Keratinocyte (primary cell): ENCODE measurements at regions not wholly inside any gene's neighbourhood (a gene's known extent, or its start where the extent isn't known, plus 50 kb on each side); places are given as distances from the start of the nearest gene placed in this dataset.

Experiments used
- DNase-seq: peaks from one replicate; pipeline ENCODE4 v3.0.0-alpha.2; 2011; ENCODE audit warnings: low read depth, missing footprints, low spot score
- FAIRE-seq: peaks from 2 replicates; lab custom pipeline; 2011; peaks lifted over from hg19 to GRCh38; lab: Jason Lieb, UNC
- H2AFZ ChIP-seq: 2 replicates; pipeline ENCODE4 v1.6.0; 2012; ENCODE audit warnings: low read length, control low read depth, inconsistent platforms; ENCODE audit not compliant: control insufficient read depth
- H3K27ac ChIP-seq: 2 replicates; pipeline ENCODE4 v1.5.1; 2011; ENCODE audit warnings: low read length; ENCODE audit not compliant: control insufficient read depth, insufficient read depth
- H3K27me3 ChIP-seq: 3 replicates; pipeline ENCODE4 v1.6.0; 2011; ENCODE audit warnings: low read length; ENCODE audit not compliant: control insufficient read depth, insufficient read depth; ENCODE audit errors: extremely low read depth
- H3K36me3 ChIP-seq, 2 experiments: 2 replicates in 1 of 2; 3 replicates in 1 of 2; pipeline ENCODE4 v1.5.1; 2011; ENCODE audit warnings: low read length in 2 of 2, mild to moderate bottlenecking in 1 of 2; ENCODE audit not compliant: control insufficient read depth in 2 of 2, insufficient read depth in 2 of 2; ENCODE audit errors: extremely low read depth in 1 of 2
- H3K4me1 ChIP-seq: 3 replicates; pipeline ENCODE4 v1.5.1; 2011; ENCODE audit warnings: low read length; ENCODE audit not compliant: control insufficient read depth, insufficient read depth; ENCODE audit errors: extremely low read depth
- H3K4me2 ChIP-seq: 3 replicates; pipeline ENCODE4 v1.6.0; 2011; ENCODE audit warnings: low read depth, low read length; ENCODE audit not compliant: control insufficient read depth, insufficient read depth; ENCODE audit errors: extremely low read depth
- H3K4me3 ChIP-seq, 3 experiments: fragments of 200-600 bp in 1 of 3; sonication (generic) in 1 of 3; 2 replicates in 2 of 3; 3 replicates in 1 of 3; pipeline ENCODE4 v1.5.1; 2011 to 2016; ENCODE audit warnings: low read length in 3 of 3, mild to moderate bottlenecking in 3 of 3, control low read depth in 2 of 3, inconsistent platforms in 1 of 3, low read depth in 1 of 3, mixed read lengths in 1 of 3, mixed run types in 1 of 3, moderate library complexity in 1 of 3; ENCODE audit not compliant: control insufficient read depth in 2 of 3, insufficient read depth in 2 of 3; ENCODE audit errors: extremely low read depth in 1 of 3
- H3K79me2 ChIP-seq: 2 replicates; pipeline ENCODE4 v1.6.0; 2012; ENCODE audit warnings: low read length; ENCODE audit not compliant: control insufficient read depth, insufficient read depth
- H3K9ac ChIP-seq: 3 replicates; pipeline ENCODE4 v1.6.0; 2011; ENCODE audit warnings: low read length; ENCODE audit not compliant: control insufficient read depth, insufficient read depth; ENCODE audit errors: extremely low read depth
- H3K9me1 ChIP-seq: 3 replicates; pipeline ENCODE4 v1.6.0; 2011; ENCODE audit warnings: low read length; ENCODE audit not compliant: control insufficient read depth, insufficient read depth; ENCODE audit errors: extremely low read depth
- H3K9me3 ChIP-seq: 2 replicates; pipeline ENCODE4 v1.5.1; 2012; ENCODE audit warnings: low read depth, low read length; ENCODE audit not compliant: control insufficient read depth
- H4K20me1 ChIP-seq: 3 replicates; pipeline ENCODE4 v1.6.0; 2011; ENCODE audit warnings: low read length; ENCODE audit not compliant: control insufficient read depth, insufficient read depth; ENCODE audit errors: extremely low read depth
- CTCF ChIP-seq, 3 experiments: IDR thresholded peaks in 1 of 3; conservative IDR thresholded peaks in 1 of 3; optimal IDR thresholded peaks in 1 of 3; 2 replicates in 2 of 3; 3 replicates in 1 of 3; pipeline versions ENCODE3 to v1.5.1; 2011; ENCODE audit warnings: low read length in 3 of 3, mild to moderate bottlenecking in 3 of 3, moderate library complexity in 2 of 3, control low read depth in 1 of 3, inconsistent platforms in 1 of 3; ENCODE audit not compliant: insufficient read depth in 2 of 3; ENCODE audit errors: extremely low read depth in 1 of 3
- EZH2 ChIP-seq: IDR thresholded peaks from one replicate; pipeline ENCODE4 v1.6.1; 2012; ENCODE audit warnings: inconsistent platforms, mild to moderate bottlenecking, low read length, moderate library complexity
- dilution Hi-C: fragments of 300-500 bp; cut with MboI; formaldehyde crosslinking; loops from one replicate; pipeline ENCODE4 v1.7.0; 2020; ENCODE audit warnings: low sequenced_read_pairs; ENCODE audit not compliant: extremely low pct_ligation_motif_present

GRCh38 chr5:38131686-38132085, 126.7 kb upstream of the EGFLAM start:
- Histone ChIP-seq H3K4me1 (no peaks in the 10 kb centered on the region), H3K27ac (no peak overlapping the region), H3K36me3 (no peaks in the 10 kb centered on the region), H4K20me1 (no peaks in the 10 kb centered on the region), H3K9ac (no peak overlapping the region), H3K79me2 (no peaks in the 10 kb centered on the region), H3K27me3 (peaks cover 5% of the 10 kb centered on the region), H3K4me3 (no peak overlapping the region), H3K9me1 (no peaks in the 10 kb centered on the region), H2AFZ (no peak overlapping the region), H3K4me2 (no peak overlapping the region), H3K9me3 (no peaks in the 10 kb centered on the region)
- dilution Hi-C loops, result no loop called here
- TF ChIP-seq CTCF (optimal IDR thresholded peaks at IDR 0.05 in 1 of 3, IDR thresholded peaks at IDR 0.05 in 1 of 3, conservative IDR thresholded peaks at IDR 0.05 in 1 of 3; ENCODE audit: extremely low read depth in 1 of 3, insufficient read depth in 2 of 3, low read length in 3 of 3), result no peak
- no peak for TF ChIP-seq EZH2
- FAIRE-seq (no peak), DNase-seq (no peak)

DNA sequence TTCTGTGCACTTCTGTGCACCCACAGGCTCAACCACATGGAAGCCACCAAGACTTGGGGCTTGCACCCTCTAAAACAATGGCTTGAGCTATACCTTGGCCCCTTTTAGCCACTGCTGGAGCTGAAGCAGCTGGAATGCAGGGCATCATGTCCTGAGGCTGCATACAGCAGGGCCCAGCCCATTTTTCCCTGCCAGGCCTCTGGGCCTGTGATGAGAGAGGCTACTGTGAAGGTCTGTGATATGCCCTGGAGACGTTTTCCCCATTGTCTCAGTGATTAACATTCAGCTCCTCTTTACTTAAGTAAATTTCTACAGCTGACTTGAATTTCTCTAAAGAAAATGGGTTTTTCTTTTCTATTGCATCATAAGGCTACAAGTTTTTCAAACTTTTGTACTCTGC, 134.0 kb upstream of the EGFLAM start:
- dilution Hi-C loops, result no loop called here
- no peak for FAIRE-seq
- H3K4me1 ChIP-seq, result peaks cover 10% of the 10 kb centered on the region
- no peak for DNase-seq
- H3K36me3 ChIP-seq, result no peaks in the 10 kb centered on the region
- H3K4me3 ChIP-seq, result no peak overlapping the region
- no peak overlapping the region for H3K4me2 ChIP-seq
- H3K9me3 ChIP-seq, result no peaks in the 10 kb centered on the region
- H3K27me3 ChIP-seq, result no peaks in the 10 kb centered on the region
- TF ChIP-seq CTCF (optimal IDR thresholded peaks at IDR 0.05 in 1 of 3, IDR thresholded peaks at IDR 0.05 in 1 of 3, conservative IDR thresholded peaks at IDR 0.05 in 1 of 3; ENCODE audit: extremely low read depth in 1 of 3, insufficient read depth in 2 of 3, low read length in 3 of 3) (no peak), EZH2 (no peak)
- no peak overlapping the region for H2AFZ ChIP-seq
- no peaks in the 10 kb centered on the region for H3K9me1 ChIP-seq
- no peaks in the 10 kb centered on the region for H4K20me1 ChIP-seq
- H3K79me2 ChIP-seq, result no peaks in the 10 kb centered on the region
- no peak overlapping the region for H3K9ac ChIP-seq
- H3K27ac ChIP-seq, result no peak overlapping the region
